ENCODE measurements at regions not wholly inside any gene's neighbourhood (a gene's known extent, or its start where the extent isn't known, plus 50 kb on each side); places are given as distances from the start of the nearest gene placed in this dataset.

GRCh38 chr2:78065366-78065765 is 543.2 kb upstream of the LRRTM4 start:
- H3K4me3 Mint-ChIP-seq (ENCODE audit: unreplicated experiment) = no peak overlapping the region
- no peak for DNase-seq
- TF ChIP-seq CTCF (IDR thresholded peaks at IDR 0.05; ENCODE audit: partially characterized antibody, unreplicated experiment) = no peak
- no peaks in the 10 kb centered on the region for H3K9me3 Mint-ChIP-seq (ENCODE audit: unreplicated experiment)
- no peaks in the 10 kb centered on the region for H3K4me1 Mint-ChIP-seq (ENCODE audit: low read depth, unreplicated experiment)
- H3K36me3 Mint-ChIP-seq (ENCODE audit: unreplicated experiment) = no peaks in the 10 kb centered on the region
- H3K27ac Mint-ChIP-seq (ENCODE audit: unreplicated experiment) = no peak overlapping the region
- H3K27me3 Mint-ChIP-seq (ENCODE audit: unreplicated experiment) = peaks cover 3% of the 10 kb centered on the region

DNA sequence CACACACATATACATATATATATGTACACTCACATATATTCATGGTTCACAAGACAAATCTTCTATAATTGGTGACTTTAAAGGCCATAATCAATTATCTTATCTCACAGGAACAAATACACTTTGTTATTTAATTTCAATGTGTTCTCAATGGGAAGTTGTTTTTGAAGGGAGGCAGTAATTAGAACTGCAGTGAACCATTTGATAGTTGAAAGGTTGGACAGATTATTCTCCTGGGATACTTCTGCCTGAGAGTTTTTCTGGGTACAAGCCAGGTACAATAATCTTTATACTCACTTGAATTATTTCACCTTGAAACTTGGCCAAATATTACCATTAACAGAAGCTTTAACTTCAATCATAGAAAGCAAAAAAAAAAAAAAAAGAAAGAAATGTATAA is 546.6 kb upstream of the LRRTM4 start:
- Mint-ChIP-seq H3K27ac (ENCODE audit: unreplicated experiment) (no peak overlapping the region), H3K27me3 (ENCODE audit: unreplicated experiment) (peaks cover 3% of the 10 kb centered on the region), H3K4me3 (ENCODE audit: unreplicated experiment) (no peak overlapping the region), H3K4me1 (ENCODE audit: low read depth, unreplicated experiment) (no peaks in the 10 kb centered on the region), H3K9me3 (ENCODE audit: unreplicated experiment) (no peaks in the 10 kb centered on the region), H3K36me3 (ENCODE audit: unreplicated experiment) (no peaks in the 10 kb centered on the region)
- no peak for TF ChIP-seq CTCF (IDR thresholded peaks at IDR 0.05; ENCODE audit: partially characterized antibody, unreplicated experiment)
- no peak for DNase-seq

- no peak overlapping the region for H3K4me3 Mint-ChIP-seq (ENCODE audit: unreplicated experiment)
- no peak for DNase-seq
- no peaks in the 10 kb centered on the region for H3K9me3 Mint-ChIP-seq (ENCODE audit: unreplicated experiment)
- peaks cover 3% of the 10 kb centered on the region for H3K27me3 Mint-ChIP-seq (ENCODE audit: unreplicated experiment)
- no peak overlapping the region for H3K27ac Mint-ChIP-seq (ENCODE audit: unreplicated experiment)
- no peaks in the 10 kb centered on the region for H3K36me3 Mint-ChIP-seq (ENCODE audit: unreplicated experiment)
- no peak for TF ChIP-seq CTCF (IDR thresholded peaks at IDR 0.05; ENCODE audit: partially characterized antibody, unreplicated experiment)
- H3K4me1 Mint-ChIP-seq (ENCODE audit: low read depth, unreplicated experiment) = no peaks in the 10 kb centered on the region
These were observed 548.5 kb upstream of the LRRTM4 start for GRCh38 chr2:78070693-78071092.

- TF ChIP-seq CTCF (IDR thresholded peaks at IDR 0.05; ENCODE audit: partially characterized antibody, unreplicated experiment) = no peak
- H3K36me3 Mint-ChIP-seq (ENCODE audit: unreplicated experiment) = no peaks in the 10 kb centered on the region
- H3K4me1 Mint-ChIP-seq (ENCODE audit: low read depth, unreplicated experiment) = peaks cover 20% of the 10 kb centered on the region
- H3K4me3 Mint-ChIP-seq (ENCODE audit: unreplicated experiment) = no peak overlapping the region
- DNase-seq = peak; percentile 40
- H3K9me3 Mint-ChIP-seq (ENCODE audit: unreplicated experiment) = peaks cover 9% of the 10 kb centered on the region
- H3K27ac Mint-ChIP-seq (ENCODE audit: unreplicated experiment) = peak overlapping the region; percentile 88
- peaks cover 3% of the 10 kb centered on the region for H3K27me3 Mint-ChIP-seq (ENCODE audit: unreplicated experiment)
These were observed 555.5 kb upstream of the LRRTM4 start for GRCh38 chr2:78077633-78078032.

GRCh38 chr2:78082555-78082954 is 560.4 kb upstream of the LRRTM4 start:
- no peak overlapping the region for H3K27ac Mint-ChIP-seq (ENCODE audit: unreplicated experiment)
- no peak overlapping the region for H3K4me3 Mint-ChIP-seq (ENCODE audit: unreplicated experiment)
- H3K4me1 Mint-ChIP-seq (ENCODE audit: low read depth, unreplicated experiment) = peaks cover 13% of the 10 kb centered on the region
- H3K9me3 Mint-ChIP-seq (ENCODE audit: unreplicated experiment) = peaks cover 4% of the 10 kb centered on the region
- no peaks in the 10 kb centered on the region for H3K36me3 Mint-ChIP-seq (ENCODE audit: unreplicated experiment)
- peaks cover 2% of the 10 kb centered on the region for H3K27me3 Mint-ChIP-seq (ENCODE audit: unreplicated experiment)
- DNase-seq = no peak
- TF ChIP-seq CTCF (IDR thresholded peaks at IDR 0.05; ENCODE audit: partially characterized antibody, unreplicated experiment) = no peak
